VCaP (cell line): ENCODE measurements at regions not wholly inside any gene's neighbourhood (a gene's known extent, or its start where the extent isn't known, plus 50 kb on each side); places are given as distances from the start of the nearest gene placed in this dataset.

Source experiments
- H3K27ac ChIP-seq: fragments of 450-650 bp; 2 replicates; pipeline ENCODE4 v1.5.1; 2017
- TF ChIP-seq, protein P1 (sequence below): fragments of 450-650 bp; conservative IDR thresholded peaks from 2 replicates; pipeline ENCODE4 v1.5.1; 2017; ENCODE audit warnings: mild to moderate bottlenecking, moderate library complexity

DNA sequence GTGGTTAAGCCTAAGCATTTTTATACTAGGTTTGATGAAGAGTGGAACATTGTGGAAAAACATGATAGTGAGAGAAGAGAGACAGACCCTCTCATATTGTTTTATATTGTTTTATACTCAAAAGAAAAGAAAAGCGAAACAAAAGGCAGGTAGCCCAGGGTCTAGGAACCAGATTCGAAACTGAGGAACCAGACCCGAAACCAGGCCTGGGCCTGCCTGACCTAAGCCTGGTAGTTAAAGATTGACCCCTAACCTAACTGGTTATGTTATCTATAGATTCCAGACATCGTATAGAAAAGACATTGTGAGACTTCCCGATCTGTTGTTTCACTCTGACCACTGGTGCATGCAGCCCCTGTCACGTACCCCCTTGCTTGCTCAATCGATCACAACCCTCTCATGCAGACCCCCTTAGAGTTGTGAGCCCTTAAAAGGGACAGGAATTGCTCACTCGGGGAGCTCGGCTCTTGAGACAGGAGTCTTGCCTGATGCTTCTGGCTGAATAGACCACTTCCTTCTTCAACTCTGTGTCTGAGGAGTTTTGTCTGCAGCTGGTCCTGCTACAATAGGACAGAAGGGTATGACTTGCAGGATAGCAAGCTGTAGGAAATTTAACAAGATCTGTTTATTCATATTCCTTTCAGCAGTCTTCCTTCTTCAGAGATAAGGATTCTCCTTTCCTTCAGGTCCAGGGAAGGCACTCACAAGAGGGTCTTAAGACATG, 147.1 kb upstream of the PLEKHA5 start:
- TF ChIP-seq, protein P1, sequence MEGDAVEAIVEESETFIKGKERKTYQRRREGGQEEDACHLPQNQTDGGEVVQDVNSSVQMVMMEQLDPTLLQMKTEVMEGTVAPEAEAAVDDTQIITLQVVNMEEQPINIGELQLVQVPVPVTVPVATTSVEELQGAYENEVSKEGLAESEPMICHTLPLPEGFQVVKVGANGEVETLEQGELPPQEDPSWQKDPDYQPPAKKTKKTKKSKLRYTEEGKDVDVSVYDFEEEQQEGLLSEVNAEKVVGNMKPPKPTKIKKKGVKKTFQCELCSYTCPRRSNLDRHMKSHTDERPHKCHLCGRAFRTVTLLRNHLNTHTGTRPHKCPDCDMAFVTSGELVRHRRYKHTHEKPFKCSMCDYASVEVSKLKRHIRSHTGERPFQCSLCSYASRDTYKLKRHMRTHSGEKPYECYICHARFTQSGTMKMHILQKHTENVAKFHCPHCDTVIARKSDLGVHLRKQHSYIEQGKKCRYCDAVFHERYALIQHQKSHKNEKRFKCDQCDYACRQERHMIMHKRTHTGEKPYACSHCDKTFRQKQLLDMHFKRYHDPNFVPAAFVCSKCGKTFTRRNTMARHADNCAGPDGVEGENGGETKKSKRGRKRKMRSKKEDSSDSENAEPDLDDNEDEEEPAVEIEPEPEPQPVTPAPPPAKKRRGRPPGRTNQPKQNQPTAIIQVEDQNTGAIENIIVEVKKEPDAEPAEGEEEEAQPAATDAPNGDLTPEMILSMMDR: no peak
- no peak overlapping the region for H3K27ac ChIP-seq

DNA sequence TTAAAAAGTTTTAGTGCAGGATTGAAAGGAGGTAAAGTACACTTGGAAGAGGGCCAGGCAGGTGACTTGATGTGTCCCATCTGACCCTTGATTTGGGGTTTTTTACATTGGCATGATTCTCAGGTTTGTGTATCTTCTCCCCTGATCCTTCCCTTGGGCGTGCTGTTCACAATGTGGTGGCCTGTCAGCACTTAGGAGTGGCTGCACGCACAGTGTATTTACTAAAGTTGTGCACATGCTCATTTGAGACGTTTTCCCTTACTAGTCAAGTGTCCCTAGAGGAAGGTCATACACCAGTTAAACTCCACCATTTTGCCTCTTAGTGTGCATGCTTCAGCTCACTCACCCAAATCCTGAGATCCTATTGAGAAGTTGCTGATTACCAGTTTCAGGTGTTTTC, 145.7 kb upstream of the PLEKHA5 start:
- TF ChIP-seq, protein P1: no peak
- H3K27ac ChIP-seq: no peak overlapping the region

DNA sequence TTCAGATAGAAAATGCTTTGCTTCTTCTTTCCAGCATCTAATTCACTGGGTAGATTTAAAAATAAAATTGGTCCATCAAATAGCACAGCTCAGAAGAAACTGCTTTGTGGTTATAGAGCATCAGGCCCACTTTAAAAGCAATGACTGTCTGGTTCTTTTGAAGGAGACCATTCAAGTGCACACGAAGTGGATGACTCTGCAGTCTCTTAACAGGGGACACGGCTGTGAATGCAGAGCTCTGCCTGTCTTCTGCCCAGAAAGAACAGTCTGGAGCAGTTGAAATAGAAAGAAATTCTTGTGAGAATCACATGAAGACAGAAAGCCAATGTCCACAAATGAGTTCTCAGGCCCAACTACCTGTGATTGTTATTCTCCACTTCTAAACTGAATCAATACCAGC, 138.7 kb upstream of the PLEKHA5 start:
- TF ChIP-seq, protein P1: no peak
- H3K27ac ChIP-seq: no peak overlapping the region

DNA sequence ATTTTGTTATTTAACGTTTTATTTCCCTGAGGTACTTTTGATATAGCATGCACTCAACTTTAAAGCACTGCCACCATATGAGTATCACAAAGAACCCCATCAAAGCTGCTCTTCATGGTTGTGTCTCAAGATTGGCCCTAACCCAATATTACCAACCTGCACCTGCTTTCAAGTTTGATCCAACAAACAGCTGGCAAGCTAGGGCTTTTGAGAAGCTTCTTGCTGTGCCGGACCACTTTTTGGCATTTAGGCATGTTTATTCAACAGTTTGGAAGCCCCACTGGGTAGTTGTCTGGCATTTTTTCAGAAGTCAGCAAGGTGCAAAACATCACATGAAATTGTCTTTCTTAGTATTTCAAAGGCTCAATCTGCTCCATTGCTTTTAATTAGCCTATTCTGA, 137.2 kb upstream of the PLEKHA5 start:
- TF ChIP-seq, protein P1: no peak
- H3K27ac ChIP-seq: no peak overlapping the region

DNA sequence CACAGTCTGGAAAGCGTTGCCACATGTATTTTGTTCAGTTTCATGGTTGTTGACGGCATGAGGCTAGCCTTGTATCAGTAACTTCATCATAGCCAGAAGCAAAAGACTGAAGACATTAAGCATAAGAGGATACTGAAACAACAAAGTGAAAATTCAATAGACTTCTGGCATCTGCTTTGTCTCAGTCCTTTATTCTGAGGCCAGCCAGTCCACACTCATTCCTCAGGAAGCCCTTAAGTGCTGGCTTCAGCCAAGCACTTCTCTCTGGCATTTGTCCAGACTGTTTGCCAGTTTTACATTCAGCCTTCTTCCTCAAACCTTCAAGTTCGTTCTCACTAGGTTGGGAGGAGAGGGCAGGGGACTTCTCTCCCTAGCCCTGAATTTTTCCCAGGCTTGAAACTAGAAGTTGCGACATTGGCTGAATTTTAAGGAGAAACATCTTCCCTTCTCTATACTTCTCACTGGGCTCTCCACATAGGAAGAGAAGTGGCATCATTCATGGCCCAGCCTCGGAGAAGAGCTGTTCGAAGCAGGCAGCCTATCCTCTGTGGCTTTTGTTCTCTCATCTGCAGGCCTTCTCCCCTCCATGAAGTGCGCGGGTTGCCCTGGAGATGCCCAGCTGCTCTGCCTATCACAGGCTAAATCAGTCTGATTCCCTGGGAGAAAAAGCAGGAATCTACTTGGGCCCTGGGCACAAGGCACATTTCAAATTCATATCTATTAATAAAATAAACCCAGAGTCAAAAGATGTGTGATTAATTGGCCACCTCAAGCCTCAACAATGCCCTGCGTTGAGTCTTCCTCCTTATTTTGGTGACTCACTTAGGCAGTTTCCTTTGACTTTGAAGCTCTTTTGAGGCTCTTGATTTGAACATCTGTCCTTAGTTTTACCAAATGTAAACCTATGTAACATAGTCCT, 130.9 kb upstream of the PLEKHA5 start:
- TF ChIP-seq, protein P1: no peak
- no peak overlapping the region for H3K27ac ChIP-seq

DNA sequence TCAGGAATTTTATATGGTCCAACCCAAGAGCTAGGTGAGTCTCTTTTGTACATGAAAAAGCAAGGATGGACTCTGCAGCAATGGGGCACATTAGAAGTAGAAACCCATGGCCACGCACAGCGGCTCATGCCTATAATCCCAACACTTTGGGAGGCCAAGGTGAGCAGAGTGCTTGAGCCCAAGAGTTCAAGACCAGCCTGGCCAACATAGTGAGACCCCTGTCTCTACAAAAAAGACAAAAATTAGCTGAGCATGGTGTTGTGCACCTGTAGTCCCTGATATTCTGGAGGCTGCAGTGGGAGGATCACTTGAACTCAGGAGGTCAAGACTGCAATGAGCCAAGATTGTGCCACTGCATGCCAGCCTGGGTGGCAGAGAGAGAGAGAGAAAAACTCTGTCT, 128.7 kb upstream of the PLEKHA5 start:
- no peak overlapping the region for H3K27ac ChIP-seq
- TF ChIP-seq, protein P1: no peak

DNA sequence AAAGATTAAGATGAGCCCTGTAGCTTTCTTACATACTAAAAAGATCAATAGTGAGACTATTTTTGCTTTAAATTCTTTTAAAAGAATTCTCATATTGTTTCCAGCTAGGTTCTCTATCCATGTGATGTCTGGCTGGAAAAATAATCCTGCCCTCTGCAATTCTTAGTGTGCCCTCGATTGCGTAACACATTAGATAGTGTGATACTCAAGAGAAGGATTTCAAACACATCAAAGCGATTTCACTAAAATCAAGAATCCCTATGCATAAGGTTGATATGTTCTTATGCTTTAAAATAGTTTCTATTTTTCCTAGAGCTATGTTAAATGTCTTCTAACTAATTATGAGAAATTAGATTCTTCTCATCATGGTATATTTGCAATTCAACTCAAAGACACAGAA, 127.3 kb upstream of the PLEKHA5 start:
- H3K27ac ChIP-seq: no peak overlapping the region
- TF ChIP-seq, protein P1: no peak
